HEK293 (cell line): ENCODE measurements at regions not wholly inside any gene's neighbourhood (a gene's known extent, or its start where the extent isn't known, plus 50 kb on each side); places are given as distances from the start of the nearest gene placed in this dataset.

Experiments used
- INSM2 ChIP-seq: fragments of 450-650 bp; formaldehyde crosslinking; IDR thresholded peaks from 2 replicates; pipeline ENCODE4 v1.5.1; 2016; ENCODE audit warnings: missing biosample characterization, missing genetic modification characterization
- REST ChIP-seq: fragments of 450-650 bp; formaldehyde crosslinking; IDR thresholded peaks from 2 replicates; pipeline ENCODE4 v1.5.1; 2016; ENCODE audit warnings: missing biosample characterization, missing genetic modification characterization
- ZNF324 ChIP-seq: fragments of 450-650 bp; formaldehyde crosslinking; IDR thresholded peaks from 2 replicates; pipeline ENCODE4 v1.5.1; 2016; ENCODE audit warnings: missing biosample characterization, missing genetic modification characterization
- ZNF37A ChIP-seq: fragments of 450-650 bp; IDR thresholded peaks from 2 replicates; pipeline ENCODE4 v1.5.1; 2018; ENCODE audit warnings: missing biosample characterization, missing genetic modification characterization
- ZNF544 ChIP-seq: fragments of 450-650 bp; formaldehyde crosslinking; IDR thresholded peaks from 2 replicates; pipeline ENCODE4 v1.5.0; 2017; ENCODE audit warnings: missing biosample characterization, missing genetic modification characterization
- ZNF664 ChIP-seq: fragments of 450-650 bp; formaldehyde crosslinking; IDR thresholded peaks from 2 replicates; pipeline ENCODE4 v1.5.1; 2016; ENCODE audit warnings: missing biosample characterization, missing genetic modification characterization
- TF ChIP-seq, protein P1 (sequence below): fragments of 450-650 bp; formaldehyde crosslinking; IDR thresholded peaks from 2 replicates; pipeline ENCODE4 v1.5.1; 2016; ENCODE audit warnings: missing biosample characterization, missing genetic modification characterization

DNA sequence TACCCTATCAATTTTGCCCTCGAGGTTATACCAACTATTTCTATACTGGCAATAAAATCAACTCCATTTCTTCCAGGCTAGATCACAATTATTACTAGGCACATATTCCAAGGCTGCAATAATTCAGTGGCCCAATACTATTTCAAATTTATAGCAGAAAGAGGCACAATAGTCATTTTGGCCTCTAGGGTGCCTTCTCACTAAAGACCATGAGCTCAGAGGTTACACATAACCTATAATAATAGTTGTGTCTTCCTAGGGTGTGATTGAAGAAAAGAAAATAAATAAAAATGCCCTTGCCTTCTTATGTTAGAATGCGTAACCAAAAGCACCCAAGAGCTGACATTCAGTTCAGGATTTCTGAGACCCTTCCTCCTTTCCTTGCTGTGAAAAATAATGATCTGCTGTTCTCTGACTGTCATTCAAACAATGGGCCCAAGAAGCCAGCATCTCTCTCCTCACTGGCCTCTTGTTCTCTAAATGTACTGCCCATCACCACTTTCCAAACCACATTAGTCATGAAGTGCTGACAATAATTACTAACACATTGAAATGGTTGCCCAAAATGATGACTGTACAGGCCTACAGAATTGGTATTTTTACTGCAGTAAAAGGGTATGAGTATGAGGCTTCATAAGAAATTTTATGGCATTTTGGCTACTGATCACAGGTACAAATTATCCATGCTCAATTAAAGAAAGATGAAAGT, 244.8 kb downstream of the LRRN1 start:
- TF ChIP-seq ZNF544 (tag by site-specific recombination) (no peak), ZNF324 (tag by site-specific recombination) (no peak), INSM2 (tag by site-specific recombination) (no peak), ZNF664 (tag by site-specific recombination) (no peak), ZNF37A (no peak), REST (tag by site-specific recombination) (no peak)
- TF ChIP-seq, protein P1, sequence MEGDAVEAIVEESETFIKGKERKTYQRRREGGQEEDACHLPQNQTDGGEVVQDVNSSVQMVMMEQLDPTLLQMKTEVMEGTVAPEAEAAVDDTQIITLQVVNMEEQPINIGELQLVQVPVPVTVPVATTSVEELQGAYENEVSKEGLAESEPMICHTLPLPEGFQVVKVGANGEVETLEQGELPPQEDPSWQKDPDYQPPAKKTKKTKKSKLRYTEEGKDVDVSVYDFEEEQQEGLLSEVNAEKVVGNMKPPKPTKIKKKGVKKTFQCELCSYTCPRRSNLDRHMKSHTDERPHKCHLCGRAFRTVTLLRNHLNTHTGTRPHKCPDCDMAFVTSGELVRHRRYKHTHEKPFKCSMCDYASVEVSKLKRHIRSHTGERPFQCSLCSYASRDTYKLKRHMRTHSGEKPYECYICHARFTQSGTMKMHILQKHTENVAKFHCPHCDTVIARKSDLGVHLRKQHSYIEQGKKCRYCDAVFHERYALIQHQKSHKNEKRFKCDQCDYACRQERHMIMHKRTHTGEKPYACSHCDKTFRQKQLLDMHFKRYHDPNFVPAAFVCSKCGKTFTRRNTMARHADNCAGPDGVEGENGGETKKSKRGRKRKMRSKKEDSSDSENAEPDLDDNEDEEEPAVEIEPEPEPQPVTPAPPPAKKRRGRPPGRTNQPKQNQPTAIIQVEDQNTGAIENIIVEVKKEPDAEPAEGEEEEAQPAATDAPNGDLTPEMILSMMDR (tag by site-specific recombination): no peak
